Endothelial cell of umbilical vein (primary cell): ENCODE measurements at regions not wholly inside any gene's neighbourhood (a gene's known extent, or its start where the extent isn't known, plus 50 kb on each side); places are given as distances from the start of the nearest gene placed in this dataset.

ENCODE experiments used
- BruUV-seq: library from RNA; stranded (reverse); fragments of 400-500 nt; replicated peaks from 2 replicates; lab custom pipeline; 2021; lab: Mats Ljungman, UMichigan
- CTCF ChIA-PET: fragments of 300-600, 350-600 bp; sonication (Branson Sonifier 250); formaldehyde crosslinking; loops from one replicate; lab custom pipeline; 2021; ENCODE audit warnings: antibody characterized with exemption, inconsistent platforms; lab: Charles Lee
- POLR2A ChIA-PET: fragments of 300-600, 350-600 bp; sonication (Branson Sonifier 250); formaldehyde crosslinking; loops from one replicate; lab custom pipeline; 2021; ENCODE audit warnings: antibody characterized with exemption, inconsistent platforms; lab: Charles Lee
- DNase-seq: peaks from one replicate; pipeline ENCODE4 v3.0.0-alpha.2; 2011; ENCODE audit warnings: low read depth, low spot score
- FAIRE-seq: peaks from 2 replicates; lab custom pipeline; 2011; peaks lifted over from hg19 to GRCh38; lab: Jason Lieb, UNC
- H2AFZ ChIP-seq: 2 replicates; pipeline ENCODE4 v1.6.0; 2012; ENCODE audit warnings: low read depth, low read length, control low read depth, inconsistent platforms
- H3K27ac ChIP-seq: 2 replicates; pipeline ENCODE4 v1.5.1; 2011; ENCODE audit warnings: low read depth, mild to moderate bottlenecking, control low read depth, low read length, moderate library complexity; ENCODE audit not compliant: insufficient read depth
- H3K27me3 ChIP-seq, 2 experiments: 2 replicates each; pipeline versions ENCODE4 v1.6.0 to v1.6.1; 2011; ENCODE audit warnings: low read length in 2 of 2, mixed read lengths in 1 of 2; ENCODE audit not compliant: control insufficient read depth in 2 of 2, insufficient read depth in 2 of 2
- H3K36me3 ChIP-seq, 2 experiments: 2 replicates in 1 of 2; 3 replicates in 1 of 2; pipeline ENCODE4 v1.5.1; 2011; ENCODE audit warnings: low read length in 2 of 2, mild to moderate bottlenecking in 1 of 2, moderate library complexity in 1 of 2; ENCODE audit not compliant: control insufficient read depth in 2 of 2, insufficient read depth in 2 of 2; ENCODE audit errors: extremely low read depth in 1 of 2
- H3K4me1 ChIP-seq: 3 replicates; pipeline ENCODE4 v1.5.1; 2011; ENCODE audit warnings: mild to moderate bottlenecking, low read length; ENCODE audit not compliant: control insufficient read depth, insufficient read depth; ENCODE audit errors: extremely low read depth
- H3K4me2 ChIP-seq: 2 replicates; pipeline ENCODE4 v1.6.1; 2011; ENCODE audit warnings: low read length, control low read depth, mixed read lengths; ENCODE audit not compliant: insufficient read depth
- H3K4me3 ChIP-seq, 3 experiments: fragments of 200-600 bp in 1 of 3; sonication (generic), shearing (Covaris generic) in 1 of 3; replicated peaks in 1 of 3; 2 replicates each; pipeline ENCODE4 v1.5.1; 2011 to 2016; ENCODE audit warnings: control low read depth in 3 of 3, low read length in 3 of 3, mild to moderate bottlenecking in 2 of 3, inconsistent platforms in 1 of 3, low read depth in 1 of 3, moderate library complexity in 1 of 3; ENCODE audit not compliant: insufficient read depth in 1 of 3
- H3K79me2 ChIP-seq: 2 replicates; pipeline ENCODE4 v1.6.0; 2012; ENCODE audit warnings: low read length, inconsistent platforms; ENCODE audit not compliant: control insufficient read depth, insufficient read depth
- H3K9ac ChIP-seq: replicated peaks from 2 replicates; pipeline ENCODE3; 2011; ENCODE audit warnings: low read length, control low read depth; ENCODE audit not compliant: insufficient read depth; ENCODE audit errors: extremely low read depth
- H3K9me1 ChIP-seq: replicated peaks from 3 replicates; pipeline ENCODE4 v1.6.0; 2011; ENCODE audit warnings: mild to moderate bottlenecking, low read length; ENCODE audit not compliant: control insufficient read depth, insufficient read depth; ENCODE audit errors: extremely low read depth
- H3K9me3 ChIP-seq: replicated peaks from 2 replicates; pipeline ENCODE4 v1.5.1; 2012; ENCODE audit warnings: low read length, inconsistent platforms; ENCODE audit not compliant: control insufficient read depth, insufficient read depth
- H4K20me1 ChIP-seq: replicated peaks from 2 replicates; pipeline ENCODE3; 2011; ENCODE audit warnings: mild to moderate bottlenecking, low read length; ENCODE audit not compliant: control insufficient read depth, insufficient read depth; ENCODE audit errors: extremely low read depth
- EZH2 ChIP-seq: IDR thresholded peaks from 2 replicates; pipeline ENCODE4 v1.6.1; 2012; ENCODE audit warnings: borderline replicate concordance, low read depth, mild to moderate bottlenecking, moderate library complexity, low read length, inconsistent platforms; ENCODE audit not compliant: severe bottlenecking
- FOS ChIP-seq: IDR thresholded peaks from 2 replicates; pipeline ENCODE4 v1.6.1; 2011; ENCODE audit warnings: mild to moderate bottlenecking, low read length, moderate library complexity, borderline replicate concordance; ENCODE audit not compliant: insufficient read depth
- JUN ChIP-seq: IDR thresholded peaks from 2 replicates; pipeline ENCODE4 v1.6.1; 2011; ENCODE audit warnings: borderline replicate concordance, low read depth; ENCODE audit not compliant: insufficient read length, insufficient read depth
- MYC ChIP-seq: IDR thresholded peaks from one replicate; pipeline ENCODE4 v1.6.1; 2011; ENCODE audit warnings: mild to moderate bottlenecking, low read depth, low read length
- POLR2A ChIP-seq: IDR thresholded peaks from 2 replicates; pipeline ENCODE4 v1.6.1; 2012; ENCODE audit warnings: low read depth, mild to moderate bottlenecking, control low read depth, low read length
- POLR2AphosphoS5 ChIP-seq: IDR thresholded peaks from 2 replicates; pipeline ENCODE4 v1.6.1; 2012; ENCODE audit warnings: low read depth, mild to moderate bottlenecking, control low read depth, low read length, moderate library complexity; ENCODE audit not compliant: insufficient read depth
- dilution Hi-C: fragments of 300-500 bp; cut with MboI; formaldehyde crosslinking; loops from one replicate; pipeline ENCODE4 v1.15.0; 2019; ENCODE audit warnings: low sequenced_read_pairs; ENCODE audit not compliant: extremely low pct_ligation_motif_present
- intact Hi-C: fragments of 100-400 bp; cut with micrococcal nuclease; formaldehyde crosslinking; loops from one replicate; pipeline ENCODE4 v1.10.0; 2022
- TF ChIP-seq, protein P1 (sequence below): IDR thresholded peaks from 2 replicates; pipeline ENCODE4 v1.6.1; 2011; ENCODE audit not compliant: insufficient read depth, insufficient read length
- TF ChIP-seq, protein P2 (sequence below), 2 donors: IDR thresholded peaks; 1 replicate in 1 of 2; 2 replicates in 1 of 2; pipeline ENCODE4 v1.5.1; 2011; ENCODE audit warnings: low read length in 2 of 2, mild to moderate bottlenecking in 2 of 2, moderate library complexity in 2 of 2, control low read depth in 1 of 2, inconsistent platforms in 1 of 2, low read depth in 1 of 2; ENCODE audit not compliant: insufficient read depth in 1 of 2; ENCODE audit errors: extremely low read depth in 1 of 2

DNA sequence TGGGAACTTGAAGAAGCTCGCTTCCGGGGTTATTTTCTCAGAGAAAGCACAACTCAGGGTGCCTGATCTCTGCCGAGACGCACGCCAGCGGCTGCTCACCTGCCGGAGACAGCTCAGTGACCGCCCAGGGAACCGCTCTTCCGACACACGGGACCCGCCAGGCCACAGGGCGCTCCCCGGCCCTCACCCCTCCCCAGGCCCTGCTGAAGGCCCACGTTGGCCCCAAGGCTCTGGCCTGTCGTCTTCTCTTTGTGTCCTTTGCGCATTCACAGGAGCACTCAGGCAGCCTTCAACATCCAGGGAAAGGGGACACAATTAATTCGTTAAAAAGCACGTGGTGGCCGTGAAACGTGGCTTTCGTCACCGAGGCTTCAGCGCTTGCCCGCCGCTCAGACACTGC lies 276.3 kb upstream of the SALL3 start:
- TF ChIP-seq, protein P1, sequence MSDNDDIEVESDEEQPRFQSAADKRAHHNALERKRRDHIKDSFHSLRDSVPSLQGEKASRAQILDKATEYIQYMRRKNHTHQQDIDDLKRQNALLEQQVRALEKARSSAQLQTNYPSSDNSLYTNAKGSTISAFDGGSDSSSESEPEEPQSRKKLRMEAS, result no peak
- no peak for TF ChIP-seq EZH2
- TF ChIP-seq POLR2AphosphoS5, result no peak
- no peak for TF ChIP-seq POLR2A
- TF ChIP-seq MYC, result no peak
- TF ChIP-seq JUN, result no peak
- no peak for TF ChIP-seq FOS
- TF ChIP-seq, protein P2, sequence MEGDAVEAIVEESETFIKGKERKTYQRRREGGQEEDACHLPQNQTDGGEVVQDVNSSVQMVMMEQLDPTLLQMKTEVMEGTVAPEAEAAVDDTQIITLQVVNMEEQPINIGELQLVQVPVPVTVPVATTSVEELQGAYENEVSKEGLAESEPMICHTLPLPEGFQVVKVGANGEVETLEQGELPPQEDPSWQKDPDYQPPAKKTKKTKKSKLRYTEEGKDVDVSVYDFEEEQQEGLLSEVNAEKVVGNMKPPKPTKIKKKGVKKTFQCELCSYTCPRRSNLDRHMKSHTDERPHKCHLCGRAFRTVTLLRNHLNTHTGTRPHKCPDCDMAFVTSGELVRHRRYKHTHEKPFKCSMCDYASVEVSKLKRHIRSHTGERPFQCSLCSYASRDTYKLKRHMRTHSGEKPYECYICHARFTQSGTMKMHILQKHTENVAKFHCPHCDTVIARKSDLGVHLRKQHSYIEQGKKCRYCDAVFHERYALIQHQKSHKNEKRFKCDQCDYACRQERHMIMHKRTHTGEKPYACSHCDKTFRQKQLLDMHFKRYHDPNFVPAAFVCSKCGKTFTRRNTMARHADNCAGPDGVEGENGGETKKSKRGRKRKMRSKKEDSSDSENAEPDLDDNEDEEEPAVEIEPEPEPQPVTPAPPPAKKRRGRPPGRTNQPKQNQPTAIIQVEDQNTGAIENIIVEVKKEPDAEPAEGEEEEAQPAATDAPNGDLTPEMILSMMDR (IDR thresholded peaks at IDR 0.05; ENCODE audit: extremely low read depth in 1 of 2, insufficient read depth in 1 of 2, low read depth in 1 of 2, low read length in 2 of 2), result no peak
- no peak for FAIRE-seq
- no TSS peak for BruUV-seq
- DNase-seq, result no peak
- no peak overlapping the region for H2AFZ ChIP-seq
- intact Hi-C loops (no loop called here), dilution Hi-C loops (no loop called here)
- no peaks in the 10 kb centered on the region for H3K36me3 ChIP-seq
- H3K4me2 ChIP-seq, result no peak overlapping the region
- no peaks in the 10 kb centered on the region for H3K4me1 ChIP-seq
- H3K27me3 ChIP-seq, result no peaks in the 10 kb centered on the region
- no peaks in the 10 kb centered on the region for H3K79me2 ChIP-seq
- H3K9me1 ChIP-seq, result no peaks in the 10 kb centered on the region
- no peaks in the 10 kb centered on the region for H4K20me1 ChIP-seq
- H3K9ac ChIP-seq, result no peak overlapping the region
- no peak overlapping the region for H3K27ac ChIP-seq
- no peaks in the 10 kb centered on the region for H3K9me3 ChIP-seq
- CTCF ChIA-PET, result no interaction called here
- H3K4me3 ChIP-seq, result no peak overlapping the region
- POLR2A ChIA-PET, result no interaction called here
